Hepatocyte (in vitro differentiated cells): ENCODE measurements at regions not wholly inside any gene's neighbourhood (a gene's known extent, or its start where the extent isn't known, plus 50 kb on each side); places are given as distances from the start of the nearest gene placed in this dataset.

Source experiments
- CTCF ChIP-seq: fragments of 200-600 bp; sonication (generic); IDR thresholded peaks from 2 replicates; pipeline ENCODE4 v1.5.1; 2016; ENCODE audit warnings: antibody characterized with exemption, mild to moderate bottlenecking; ENCODE audit not compliant: poor library complexity
- EZH2 ChIP-seq: fragments of 200-600 bp; sonication (generic); IDR thresholded peaks from 2 replicates; pipeline ENCODE4 v1.6.1; 2016; ENCODE audit warnings: antibody characterized with exemption, mild to moderate bottlenecking, borderline replicate concordance
- EZH2phosphoT487 ChIP-seq: fragments of 200-600 bp; sonication (generic); IDR thresholded peaks from one replicate; pipeline ENCODE4 v1.6.1; 2018; ENCODE audit warnings: antibody characterized with exemption, mild to moderate bottlenecking, low read depth, moderate library complexity; ENCODE audit not compliant: unreplicated experiment, severe bottlenecking

- TF ChIP-seq CTCF = no peak
- TF ChIP-seq EZH2 = no peak
- no peak for TF ChIP-seq EZH2phosphoT487
Observed at GRCh38 chr2:60230596-60230995, 322.9 kb downstream of the BCL11A start.
